Left renal pelvis (tissue), 4 donors: ENCODE measurements at regions not wholly inside any gene's neighbourhood (a gene's known extent, or its start where the extent isn't known, plus 50 kb on each side); places are given as distances from the start of the nearest gene placed in this dataset.

Experiments
- DNase-seq, 4 donors: peaks; one replicate each; pipeline ENCODE4 v3.0.0-alpha.2; 2013; ENCODE audit warnings: low read depth in 4 of 4, low spot score in 3 of 4

- DNase-seq: no peak
Measured at GRCh38 chr3:94256888-94257813, 194.3 kb downstream of the NSUN3 start.

GRCh38 chr3:94258851-94259250, 196.0 kb downstream of the NSUN3 start:
- DNase-seq: no peak

GRCh38 chr3:94259291-94259690, 196.4 kb downstream of the NSUN3 start:
- DNase-seq: no peak

- DNase-seq: no peak
Measured at GRCh38 chr3:94269763-94270162, 206.9 kb downstream of the NSUN3 start.

- no peak for DNase-seq
Measured at GRCh38 chr3:94272016-94272415, 209.2 kb downstream of the NSUN3 start.

GRCh38 chr3:94280958-94281357, 218.1 kb downstream of the NSUN3 start:
- no peak for DNase-seq

- no peak for DNase-seq
Measured at GRCh38 chr3:94285872-94286271, 223.0 kb downstream of the NSUN3 start.

GRCh38 chr3:94291686-94292085, 228.8 kb downstream of the NSUN3 start:
- DNase-seq: no peak

GRCh38 chr3:94292151-94292550, 229.3 kb downstream of the NSUN3 start:
- no peak for DNase-seq

- DNase-seq: no peak
Measured at GRCh38 chr3:94293793-94294195, 230.9 kb downstream of the NSUN3 start.

- DNase-seq: no peak
Measured at GRCh38 chr3:94294806-94295205, 231.9 kb downstream of the NSUN3 start.

GRCh38 chr3:94299716-94300115, 236.9 kb downstream of the NSUN3 start:
- no peak for DNase-seq

GRCh38 chr3:94301366-94301765, 238.5 kb downstream of the NSUN3 start:
- DNase-seq: no peak

- no peak for DNase-seq
Measured at GRCh38 chr3:94303266-94303665, 240.4 kb downstream of the NSUN3 start.

- no peak for DNase-seq
Measured at GRCh38 chr3:94303897-94304296, 241.0 kb downstream of the NSUN3 start.

- no peak for DNase-seq
Measured at GRCh38 chr3:94304954-94305353, 242.1 kb downstream of the NSUN3 start.

- DNase-seq: no peak
Measured at GRCh38 chr3:94305835-94306611, 243.2 kb downstream of the NSUN3 start.

GRCh38 chr3:94307588-94307987, 244.7 kb downstream of the NSUN3 start:
- DNase-seq: no peak

- no peak for DNase-seq
Measured at GRCh38 chr3:94308767-94309166, 245.9 kb downstream of the NSUN3 start.

GRCh38 chr3:94310341-94311135, 247.7 kb downstream of the NSUN3 start:
- DNase-seq: no peak

GRCh38 chr3:94311651-94312050, 248.8 kb downstream of the NSUN3 start:
- no peak for DNase-seq
